ENCODE measurements at regions not wholly inside any gene's neighbourhood (a gene's known extent, or its start where the extent isn't known, plus 50 kb on each side); places are given as distances from the start of the nearest gene placed in this dataset.

- CTCF ChIA-PET = no interaction called here
- H3K36me3 ChIP-seq (ENCODE audit: control insufficient read depth, insufficient read depth, low read length) = no peaks in the 10 kb centered on the region
- no peak overlapping the region for H3K27ac ChIP-seq (ENCODE audit: low read length)
- ATAC-seq = no peak
- no peak for TF ChIP-seq SIN3A (IDR thresholded peaks at IDR 0.05; ENCODE audit: borderline replicate concordance, insufficient read depth, low read depth, low read length)
- TF ChIP-seq TCF7L2 (IDR thresholded peaks at IDR 0.05; ENCODE audit: low read depth, low read length) = no peak
- no peak for TF ChIP-seq CTCF (IDR thresholded peaks at IDR 0.05)
- TF ChIP-seq REST (IDR thresholded peaks at IDR 0.05; ENCODE audit: insufficient read depth in 1 of 2, low read depth in 2 of 2, low read length in 1 of 2) = no peak
- TF ChIP-seq POLR2AphosphoS5 (IDR thresholded peaks at IDR 0.05; ENCODE audit: low read depth, low read length) = no peak
- H3K4me3 ChIP-seq (ENCODE audit: low read depth in 2 of 2, low read length in 2 of 2) = no peak overlapping the region
- no peaks in the 10 kb centered on the region; the same call in none of the 2 replicates for H3K27me3 ChIP-seq (ENCODE audit: control insufficient read depth, insufficient read depth, low read length)
- no TSS peak for BruUV-seq (replicated peaks)
- no peak for DNase-seq (ENCODE audit: low read depth, low spot score)
- in situ Hi-C loops (cut with HindIII; ENCODE audit: low pct_unique_long_range_greater_than_20kb, low sequenced_read_pairs) = no loop called here
- H3K9me3 ChIP-seq (ENCODE audit: control insufficient read depth, insufficient read depth, low read depth, low read length) = no peaks in the 10 kb centered on the region
- POLR2A ChIA-PET = no interaction called here
- intact Hi-C loops (cut with micrococcal nuclease; ENCODE audit: unreplicated experiment) = no loop called here
- no peaks in the 10 kb centered on the region for H3K4me1 ChIP-seq (ENCODE audit: control insufficient read depth, insufficient read depth, low read length)
Measured at GRCh38 chr20:24112360-24112759, 123.8 kb upstream of the GGTLC1 start.

- in situ Hi-C loops (cut with HindIII; ENCODE audit: low pct_unique_long_range_greater_than_20kb, low sequenced_read_pairs) = no loop called here
- no peaks in the 10 kb centered on the region for H3K4me1 ChIP-seq (ENCODE audit: control insufficient read depth, insufficient read depth, low read length)
- H3K27me3 ChIP-seq (ENCODE audit: control insufficient read depth, insufficient read depth, low read length) = no peaks in the 10 kb centered on the region; the same call in 1 of the 2 replicates
- TF ChIP-seq POLR2AphosphoS5 (IDR thresholded peaks at IDR 0.05; ENCODE audit: low read depth, low read length) (no peak), TCF7L2 (IDR thresholded peaks at IDR 0.05; ENCODE audit: low read depth, low read length) (no peak), SIN3A (IDR thresholded peaks at IDR 0.05; ENCODE audit: borderline replicate concordance, insufficient read depth, low read depth, low read length) (no peak), CTCF (IDR thresholded peaks at IDR 0.05) (no peak), REST (IDR thresholded peaks at IDR 0.05; ENCODE audit: insufficient read depth in 1 of 2, low read depth in 2 of 2, low read length in 1 of 2) (no peak)
- ChIA-PET CTCF (no interaction called here), POLR2A (no interaction called here)
- no peaks in the 10 kb centered on the region for H3K36me3 ChIP-seq (ENCODE audit: control insufficient read depth, insufficient read depth, low read length)
- H3K9me3 ChIP-seq (ENCODE audit: control insufficient read depth, insufficient read depth, low read depth, low read length) = no peaks in the 10 kb centered on the region
- no peak overlapping the region for H3K27ac ChIP-seq (ENCODE audit: low read length)
- no peak for DNase-seq (ENCODE audit: low read depth, low spot score)
- no peak overlapping the region for H3K4me3 ChIP-seq (ENCODE audit: low read depth in 2 of 2, low read length in 2 of 2)
- intact Hi-C loops (cut with micrococcal nuclease; ENCODE audit: unreplicated experiment) = no loop called here
- no TSS peak for BruUV-seq (replicated peaks)
- ATAC-seq = no peak
Measured at GRCh38 chr20:24111858-24112257, 123.3 kb upstream of the GGTLC1 start.
